GM19193 (cell line): ENCODE measurements at regions not wholly inside any gene's neighbourhood (a gene's known extent, or its start where the extent isn't known, plus 50 kb on each side); places are given as distances from the start of the nearest gene placed in this dataset.

Experiments
- POLR2A ChIP-seq: IDR thresholded peaks from 4 replicates; pipeline ENCODE4 v1.6.1; 2011; ENCODE audit not compliant: insufficient read depth, insufficient read length; ENCODE audit errors: extremely low read depth

GRCh38 chr12:124407074-124407473 lies 112.2 kb downstream of the RFLNA start:
- TF ChIP-seq POLR2A: no peak

GRCh38 chr12:124406043-124406442 lies 111.2 kb downstream of the RFLNA start:
- TF ChIP-seq POLR2A: no peak

- TF ChIP-seq POLR2A: no peak
Measured at GRCh38 chr12:124405592-124405991, 110.7 kb downstream of the RFLNA start.

- no peak for TF ChIP-seq POLR2A
Measured at GRCh38 chr12:124405151-124405550, 110.3 kb downstream of the RFLNA start.

GRCh38 chr12:124404162-124404784 lies 109.4 kb downstream of the RFLNA start:
- no peak for TF ChIP-seq POLR2A

GRCh38 chr12:124403273-124403672 lies 108.4 kb downstream of the RFLNA start:
- TF ChIP-seq POLR2A: no peak

- no peak for TF ChIP-seq POLR2A
Measured at GRCh38 chr12:124402248-124403066, 107.6 kb downstream of the RFLNA start.

- TF ChIP-seq POLR2A: no peak
Measured at GRCh38 chr12:124401704-124402221, 106.9 kb downstream of the RFLNA start.

GRCh38 chr12:124400124-124400523 lies 105.2 kb downstream of the RFLNA start:
- TF ChIP-seq POLR2A: no peak

- TF ChIP-seq POLR2A: no peak
Measured at GRCh38 chr12:124399622-124400021, 104.7 kb downstream of the RFLNA start.

- TF ChIP-seq POLR2A: no peak
Measured at GRCh38 chr12:124398578-124399227, 103.8 kb downstream of the RFLNA start.

GRCh38 chr12:124397807-124398577 lies 103.1 kb downstream of the RFLNA start:
- no peak for TF ChIP-seq POLR2A

GRCh38 chr12:124397399-124397679 lies 102.4 kb downstream of the RFLNA start:
- TF ChIP-seq POLR2A: no peak

- TF ChIP-seq POLR2A: no peak
Measured at GRCh38 chr12:124396544-124397398, 101.9 kb downstream of the RFLNA start.

- TF ChIP-seq POLR2A: no peak
Measured at GRCh38 chr12:124395986-124396385, 101.1 kb downstream of the RFLNA start.

- TF ChIP-seq POLR2A: no peak
Measured at GRCh38 chr12:124395284-124395752, 100.4 kb downstream of the RFLNA start.
